ENCODE measurements at regions not wholly inside any gene's neighbourhood (a gene's known extent, or its start where the extent isn't known, plus 50 kb on each side); places are given as distances from the start of the nearest gene placed in this dataset.
"Not testable (repeated sequence)": the region's sequence is repeated elsewhere in the genome, so short reads cannot be mapped to it uniquely, and the experiment has no call there.

- DNase-seq (ENCODE audit: low read depth) = no peak
Measured at GRCh38 chr12:47351526-47351925, 271.8 kb upstream of the AMIGO2 start.

- no peak for DNase-seq (ENCODE audit: low read depth)
Measured at GRCh38 chr12:47350062-47350408, 270.3 kb upstream of the AMIGO2 start.

- DNase-seq (ENCODE audit: low read depth) = no peak
Measured at GRCh38 chr12:47349137-47350061, 269.6 kb upstream of the AMIGO2 start.

GRCh38 chr12:47348206-47348605, 268.4 kb upstream of the AMIGO2 start:
- DNase-seq (ENCODE audit: low read depth) = no peak

- DNase-seq (ENCODE audit: low read depth) = no peak
Measured at GRCh38 chr12:47346251-47347019, 266.7 kb upstream of the AMIGO2 start.

GRCh38 chr12:47343684-47344567, 264.2 kb upstream of the AMIGO2 start:
- no peak for DNase-seq (ENCODE audit: low read depth)

GRCh38 chr12:47340411-47341015, 260.8 kb upstream of the AMIGO2 start:
- DNase-seq (ENCODE audit: low read depth) = no peak

- DNase-seq (ENCODE audit: low read depth) = no peak
Measured at GRCh38 chr12:47337581-47337980, 257.8 kb upstream of the AMIGO2 start.

- not testable (repeated sequence) for DNase-seq (ENCODE audit: low read depth)
Measured at GRCh38 chr12:47333271-47333858, 253.6 kb upstream of the AMIGO2 start.

GRCh38 chr12:47328831-47329545, 249.2 kb upstream of the AMIGO2 start:
- no peak for DNase-seq (ENCODE audit: low read depth)

GRCh38 chr12:47326190-47326589, 246.4 kb upstream of the AMIGO2 start:
- DNase-seq (ENCODE audit: low read depth) = no peak

GRCh38 chr12:47323802-47324201, 244.0 kb upstream of the AMIGO2 start:
- DNase-seq (ENCODE audit: low read depth) = no peak

GRCh38 chr12:47321436-47321835, 241.7 kb upstream of the AMIGO2 start:
- DNase-seq (ENCODE audit: low read depth) = no peak

- DNase-seq (ENCODE audit: low read depth) = peak; percentile 81
Measured at GRCh38 chr12:47319746-47320145, 240.0 kb upstream of the AMIGO2 start.

- DNase-seq (ENCODE audit: low read depth) = no peak
Measured at GRCh38 chr12:47318963-47319362, 239.2 kb upstream of the AMIGO2 start.

- DNase-seq (ENCODE audit: low read depth) = no peak
Measured at GRCh38 chr12:47317175-47317915, 237.6 kb upstream of the AMIGO2 start.

- DNase-seq (ENCODE audit: low read depth) = peak; percentile 14
Measured at GRCh38 chr12:47316609-47317049, 236.9 kb upstream of the AMIGO2 start.

GRCh38 chr12:47314996-47315395, 235.2 kb upstream of the AMIGO2 start:
- DNase-seq (ENCODE audit: low read depth) = no peak

- no peak for DNase-seq (ENCODE audit: low read depth)
Measured at GRCh38 chr12:47312808-47313426, 233.2 kb upstream of the AMIGO2 start.

All from myocyte (in vitro differentiated cells).